ENCODE measurements at regions not wholly inside any gene's neighbourhood (a gene's known extent, or its start where the extent isn't known, plus 50 kb on each side); places are given as distances from the start of the nearest gene placed in this dataset.

DNA sequence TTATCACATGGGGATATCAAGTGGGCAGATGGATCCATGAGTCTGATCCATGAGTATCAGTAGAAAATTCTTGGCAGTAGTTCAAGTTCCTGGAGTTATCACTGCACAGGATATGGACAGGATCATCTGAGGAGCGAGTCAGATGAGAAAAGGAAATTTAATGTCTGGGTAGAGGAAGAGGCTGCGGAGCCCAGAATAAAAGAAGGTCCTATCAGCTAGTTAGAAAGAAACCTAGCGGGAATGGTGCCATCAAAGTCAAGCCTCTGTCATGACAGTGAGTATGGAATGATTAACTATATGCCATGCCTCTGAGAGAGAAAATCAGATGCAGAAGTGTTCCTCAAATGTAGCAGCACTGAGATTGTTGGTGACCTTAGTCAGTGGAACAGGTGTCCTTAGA lies 248.1 kb downstream of the PIK3R1 start:
- Histone ChIP-seq H3K27ac (no peak overlapping the region), H3K4me3 (ENCODE audit: low read depth, low read length) (no peak overlapping the region), H3K9me3 (ENCODE audit: severe bottlenecking) (no peaks in the 10 kb centered on the region), H3K27me3 (ENCODE audit: insufficient read depth, low read depth, severe bottlenecking) (no peaks in the 10 kb centered on the region), H3K36me3 (no peaks in the 10 kb centered on the region)
- TF ChIP-seq, protein P1, sequence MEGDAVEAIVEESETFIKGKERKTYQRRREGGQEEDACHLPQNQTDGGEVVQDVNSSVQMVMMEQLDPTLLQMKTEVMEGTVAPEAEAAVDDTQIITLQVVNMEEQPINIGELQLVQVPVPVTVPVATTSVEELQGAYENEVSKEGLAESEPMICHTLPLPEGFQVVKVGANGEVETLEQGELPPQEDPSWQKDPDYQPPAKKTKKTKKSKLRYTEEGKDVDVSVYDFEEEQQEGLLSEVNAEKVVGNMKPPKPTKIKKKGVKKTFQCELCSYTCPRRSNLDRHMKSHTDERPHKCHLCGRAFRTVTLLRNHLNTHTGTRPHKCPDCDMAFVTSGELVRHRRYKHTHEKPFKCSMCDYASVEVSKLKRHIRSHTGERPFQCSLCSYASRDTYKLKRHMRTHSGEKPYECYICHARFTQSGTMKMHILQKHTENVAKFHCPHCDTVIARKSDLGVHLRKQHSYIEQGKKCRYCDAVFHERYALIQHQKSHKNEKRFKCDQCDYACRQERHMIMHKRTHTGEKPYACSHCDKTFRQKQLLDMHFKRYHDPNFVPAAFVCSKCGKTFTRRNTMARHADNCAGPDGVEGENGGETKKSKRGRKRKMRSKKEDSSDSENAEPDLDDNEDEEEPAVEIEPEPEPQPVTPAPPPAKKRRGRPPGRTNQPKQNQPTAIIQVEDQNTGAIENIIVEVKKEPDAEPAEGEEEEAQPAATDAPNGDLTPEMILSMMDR (IDR thresholded peaks at IDR 0.05; ENCODE audit: low read depth, low read length) = no peak
- DNase-seq = no peak

DNA sequence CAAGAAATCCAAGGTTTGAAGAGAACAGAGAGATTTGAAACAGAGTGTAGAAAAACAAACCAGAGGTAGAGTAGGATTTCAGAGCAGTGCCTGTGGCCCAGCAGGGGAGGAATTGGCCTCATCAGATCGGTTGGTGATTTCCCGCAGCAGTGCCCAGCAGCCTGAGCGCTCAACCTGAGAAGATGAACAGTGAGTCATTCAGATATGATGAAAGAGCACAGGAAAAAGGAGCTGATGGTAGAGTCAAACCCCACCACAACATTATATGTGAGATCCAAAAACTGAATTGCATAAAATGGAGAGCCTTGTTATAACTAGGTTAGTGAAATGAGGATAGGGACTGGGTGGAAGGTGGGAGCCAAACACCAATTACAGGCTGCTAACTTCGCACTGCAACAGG lies 248.9 kb downstream of the PIK3R1 start:
- TF ChIP-seq, protein P1 (IDR thresholded peaks at IDR 0.05; ENCODE audit: low read depth, low read length) = no peak
- no peaks in the 10 kb centered on the region for H3K9me3 ChIP-seq (ENCODE audit: severe bottlenecking)
- DNase-seq = no peak
- no peak overlapping the region for H3K27ac ChIP-seq
- H3K36me3 ChIP-seq = no peaks in the 10 kb centered on the region
- H3K27me3 ChIP-seq (ENCODE audit: insufficient read depth, low read depth, severe bottlenecking) = no peaks in the 10 kb centered on the region
- H3K4me3 ChIP-seq (ENCODE audit: low read depth, low read length) = no peak overlapping the region

GRCh38 chr5:68465133-68465532 lies 249.6 kb downstream of the PIK3R1 start:
- TF ChIP-seq, protein P1 (IDR thresholded peaks at IDR 0.05; ENCODE audit: low read depth, low read length) = no peak
- H3K9me3 ChIP-seq (ENCODE audit: severe bottlenecking) = no peaks in the 10 kb centered on the region

DNA sequence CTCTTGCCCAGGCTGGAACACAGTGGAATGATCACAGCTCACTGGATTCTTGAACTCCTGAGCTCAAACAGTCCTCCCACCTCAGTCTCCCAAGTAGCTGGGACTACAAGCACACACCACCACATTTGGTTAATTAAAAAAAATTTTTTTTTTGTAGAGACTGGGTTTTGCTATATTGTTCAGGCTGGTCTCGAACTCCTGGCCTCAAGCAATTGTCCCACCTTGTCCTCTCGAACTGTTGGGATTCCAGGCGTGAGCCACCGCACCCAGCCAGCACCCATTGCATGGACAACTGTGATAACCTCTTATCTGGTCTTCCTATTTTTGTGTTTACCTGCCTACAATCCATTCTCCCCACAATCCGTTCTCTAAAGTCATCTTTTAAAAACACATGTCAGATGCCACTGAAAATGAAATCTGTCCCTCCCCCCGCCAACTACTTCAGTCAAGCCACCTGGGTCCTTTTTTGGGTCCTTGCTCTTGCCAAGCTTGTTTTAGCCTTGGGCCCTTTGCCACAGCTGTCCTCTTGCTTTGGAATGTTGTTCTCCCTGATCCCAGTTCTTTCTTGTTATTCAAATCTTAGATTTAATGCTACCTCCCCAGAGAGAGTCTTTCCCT lies 250.5 kb downstream of the PIK3R1 start:
- no peak overlapping the region for H3K4me3 ChIP-seq (ENCODE audit: low read depth, low read length)
- TF ChIP-seq, protein P1 (IDR thresholded peaks at IDR 0.05; ENCODE audit: low read depth, low read length) = no peak
- H3K27ac ChIP-seq = no peak overlapping the region
- H3K9me3 ChIP-seq (ENCODE audit: severe bottlenecking) = no peaks in the 10 kb centered on the region
- H3K27me3 ChIP-seq (ENCODE audit: insufficient read depth, low read depth, severe bottlenecking) = no peaks in the 10 kb centered on the region
- H3K36me3 ChIP-seq = no peaks in the 10 kb centered on the region
- DNase-seq = no peak

More at GRCh38 chr5:68465133-68465532, 249.6 kb downstream of the PIK3R1 start:
- Histone ChIP-seq H3K36me3 (no peaks in the 10 kb centered on the region), H3K27me3 (ENCODE audit: insufficient read depth, low read depth, severe bottlenecking) (no peaks in the 10 kb centered on the region), H3K4me3 (ENCODE audit: low read depth, low read length) (no peak overlapping the region), H3K27ac (no peak overlapping the region)
- DNase-seq = no peak

- Histone ChIP-seq H3K36me3 (no peaks in the 10 kb centered on the region), H3K4me3 (ENCODE audit: low read depth, low read length) (no peak overlapping the region), H3K9me3 (ENCODE audit: severe bottlenecking) (no peaks in the 10 kb centered on the region), H3K27me3 (ENCODE audit: insufficient read depth, low read depth, severe bottlenecking) (no peaks in the 10 kb centered on the region), H3K27ac (no peak overlapping the region)
- TF ChIP-seq, protein P1 (IDR thresholded peaks at IDR 0.05; ENCODE audit: low read depth, low read length) = no peak
- DNase-seq = no peak
Observed at GRCh38 chr5:68467208-68467607, 251.7 kb downstream of the PIK3R1 start.

DNA sequence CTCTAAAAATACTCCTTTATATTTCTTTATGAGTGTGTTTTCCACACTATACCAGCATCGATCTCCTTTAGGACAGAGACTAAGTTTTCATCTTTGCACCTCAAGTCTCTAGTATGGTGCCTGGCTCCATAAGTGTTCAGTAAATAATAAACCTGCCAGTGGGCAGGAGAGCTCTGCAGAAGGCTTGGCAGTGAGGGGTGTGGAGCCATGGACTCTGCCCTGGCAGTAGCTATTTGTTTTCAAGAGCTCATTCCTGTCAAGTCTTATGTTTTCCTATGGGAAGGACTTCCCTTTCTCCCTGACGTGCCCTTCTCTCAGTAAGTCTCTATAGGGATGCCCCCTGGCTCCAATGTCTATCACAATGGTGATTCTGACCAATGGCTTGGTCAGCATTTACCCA lies 252.2 kb downstream of the PIK3R1 start:
- TF ChIP-seq, protein P1 (IDR thresholded peaks at IDR 0.05; ENCODE audit: low read depth, low read length) = no peak
- Histone ChIP-seq H3K4me3 (ENCODE audit: low read depth, low read length) (no peak overlapping the region), H3K27me3 (ENCODE audit: insufficient read depth, low read depth, severe bottlenecking) (no peaks in the 10 kb centered on the region), H3K27ac (no peak overlapping the region), H3K9me3 (ENCODE audit: severe bottlenecking) (no peaks in the 10 kb centered on the region), H3K36me3 (no peaks in the 10 kb centered on the region)
- DNase-seq = no peak
